K562 (cell line): ENCODE measurements at regions not wholly inside any gene's neighbourhood (a gene's known extent, or its start where the extent isn't known, plus 50 kb on each side); places are given as distances from the start of the nearest gene placed in this dataset.

Experiments
- ATAC-seq: fragments of 200-7000 bp; cut with Tn5 transposase; 3 replicates; pipeline ENCODE4 v1.9.1; 2020; ENCODE audit warnings: moderate library complexity
- BruUV-seq: library from RNA; stranded (reverse); fragments of 400-500 nt; replicated peaks from 2 replicates; lab custom pipeline; 2021; lab: Mats Ljungman, UMichigan
- CTCF ChIA-PET: fragments of 300-600 bp; formaldehyde crosslinking; extraction: SDS; loops from one replicate; lab custom pipeline; 2021; ENCODE audit warnings: low intra/inter-chr PET ratio; lab: Yijun Ruan, JAX
- POLR2A ChIA-PET: fragments of 300-600, 350-650 bp; sonication (Branson Sonifier 250); formaldehyde crosslinking; extraction: SDS; loops from one replicate; lab custom pipeline; 2021; ENCODE audit warnings: antibody characterized with exemption, inconsistent platforms; lab: Yijun Ruan, JAX
- DNase-seq, 4 experiments: peaks; one replicate each; pipeline versions ENCODE4 v3.0.0 to v3.0.0-alpha.2; 2011 to 2018; ENCODE audit warnings: low spot score in 3 of 4, mixed read lengths in 3 of 4; ENCODE audit errors: extremely low read depth in 1 of 4
- FAIRE-seq: peaks from 2 replicates; lab custom pipeline; 2011; peaks lifted over from hg19 to GRCh38; lab: Jason Lieb, UNC
- H2AFZ ChIP-seq: 2 replicates; pipeline ENCODE4 v1.6.0; 2011; ENCODE audit warnings: low read depth, low read length, control low read depth, inconsistent platforms
- H3K27ac ChIP-seq: fragments of 200-600 bp; 3 replicates; pipeline ENCODE4 v1.8.0; 2011; ENCODE audit warnings: low read depth, mild to moderate bottlenecking, control low read depth, inconsistent platforms, low read length, moderate library complexity, mixed read lengths; ENCODE audit errors: extremely low read depth
- H3K27me3 ChIP-seq, 2 experiments: fragments of 300-600 bp in 1 of 2; 2 replicates in 1 of 2; 3 replicates in 1 of 2; pipeline versions ENCODE4 v1.6.0 to v1.8.0; 2011; ENCODE audit warnings: inconsistent platforms in 2 of 2, low read length in 2 of 2, mild to moderate bottlenecking in 1 of 2, mixed read lengths in 1 of 2, moderate library complexity in 1 of 2; ENCODE audit not compliant: control insufficient read depth in 2 of 2, insufficient read depth in 2 of 2
- H3K36me3 ChIP-seq: fragments of 300-600 bp; 3 replicates; pipeline ENCODE4 v1.8.0; 2011; ENCODE audit warnings: mild to moderate bottlenecking, low read length, inconsistent platforms; ENCODE audit not compliant: control insufficient read depth, insufficient read depth
- H3K4me1 ChIP-seq, 2 experiments: fragments of 200-600 bp in 1 of 2; replicated peaks in 1 of 2; 2 replicates in 1 of 2; 3 replicates in 1 of 2; pipeline versions ENCODE4 v1.5.1 to v1.8.0; 2011; ENCODE audit warnings: inconsistent platforms in 2 of 2, low read length in 2 of 2, mild to moderate bottlenecking in 1 of 2, mixed read lengths in 1 of 2, moderate library complexity in 1 of 2; ENCODE audit not compliant: control insufficient read depth in 2 of 2, insufficient read depth in 2 of 2
- H3K4me2 ChIP-seq: 2 replicates; pipeline ENCODE4 v1.6.1; 2011; ENCODE audit warnings: low read length, control low read depth, inconsistent platforms, mixed read lengths; ENCODE audit not compliant: insufficient read depth
- H3K4me3 ChIP-seq: fragments of 200-600 bp; sonication (generic), shearing (Covaris generic); 2 replicates; pipeline ENCODE4 v1.5.1; 2016; ENCODE audit warnings: control low read depth, inconsistent platforms
- H3K79me2 ChIP-seq: fragments of 200-600 bp; 3 replicates; pipeline ENCODE4 v1.8.0; 2011; ENCODE audit warnings: low read length, inconsistent platforms; ENCODE audit not compliant: control insufficient read depth, insufficient read depth
- H3K9ac ChIP-seq, 2 experiments: 2 replicates each; pipeline versions ENCODE4 v1.6.0 to v1.6.1; 2011; ENCODE audit warnings: low read depth in 2 of 2, low read length in 2 of 2, control low read depth in 1 of 2, inconsistent platforms in 1 of 2, mild to moderate bottlenecking in 1 of 2, mixed read lengths in 1 of 2; ENCODE audit not compliant: insufficient read depth in 1 of 2
- H3K9me1 ChIP-seq: one replicate; pipeline ENCODE4 v1.6.0; 2011; ENCODE audit warnings: inconsistent platforms, mild to moderate bottlenecking, low read length, moderate library complexity; ENCODE audit not compliant: control insufficient read depth, insufficient read depth
- H3K9me3 ChIP-seq: replicated peaks from 2 replicates; pipeline ENCODE4 v1.5.1; 2011; ENCODE audit warnings: low read depth, low read length, inconsistent platforms; ENCODE audit not compliant: control insufficient read depth, insufficient read depth
- H4K20me1 ChIP-seq: replicated peaks from 2 replicates; pipeline ENCODE4 v1.6.1; 2011; ENCODE audit warnings: low read length, inconsistent platforms, mixed read lengths; ENCODE audit not compliant: control insufficient read depth, insufficient read depth
- ATF4 ChIP-seq: fragments of 450-650 bp; formaldehyde crosslinking; IDR thresholded peaks from 2 replicates; pipeline ENCODE4 v1.4.0; 2022; ENCODE audit warnings: mild to moderate bottlenecking, moderate library complexity
- CREB3L1 ChIP-seq: fragments of 450-650 bp; IDR thresholded peaks from 2 replicates; pipeline ENCODE4 v1.6.1; 2014; ENCODE audit warnings: low read depth, mild to moderate bottlenecking, moderate library complexity, borderline replicate concordance
- HDAC2 ChIP-seq: fragments of 450-650 bp; IDR thresholded peaks from 2 replicates; pipeline ENCODE4 v1.6.1; 2016; ENCODE audit warnings: mild to moderate bottlenecking
- MTA1 ChIP-seq: fragments of 450-650 bp; IDR thresholded peaks from 2 replicates; pipeline ENCODE4 v1.6.1; 2017; ENCODE audit warnings: borderline replicate concordance
- NEUROD1 ChIP-seq: fragments of 150-350 bp; IDR thresholded peaks from 2 replicates; pipeline ENCODE4 v1.6.1; 2014; ENCODE audit warnings: borderline replicate concordance, low read length, low read depth; ENCODE audit not compliant: partially characterized antibody
- NR4A1 ChIP-seq, 2 experiments: fragments of 250-450 bp in 1 of 2; fragments of 450-650 bp in 1 of 2; sonication (Bioruptor Pico) in 1 of 2; IDR thresholded peaks; 2 replicates each; pipeline versions ENCODE4 v1.4.0 to v1.6.1; 2016 to 2020; ENCODE audit warnings: mild to moderate bottlenecking in 2 of 2, missing compliant biosample characterization in 1 of 2, missing genetic modification characterization in 1 of 2, moderate library complexity in 1 of 2
- POLR2G ChIP-seq: fragments of 200-400 bp; formaldehyde crosslinking; IDR thresholded peaks from 2 replicates; pipeline ENCODE4 v1.6.1; 2017; ENCODE audit warnings: low read depth, mild to moderate bottlenecking, antibody characterized with exemption, low read length, moderate library complexity
- REST ChIP-seq, 2 experiments: fragments of 450-650 bp; formaldehyde crosslinking in 1 of 2; IDR thresholded peaks; 2 replicates each; pipeline versions ENCODE4 v1.4.0 to v1.6.1; 2014 to 2020; ENCODE audit warnings: mild to moderate bottlenecking in 2 of 2, borderline replicate concordance in 1 of 2, low read depth in 1 of 2
- ZNF696 ChIP-seq: fragments of 250-450 bp; sonication (Bioruptor Pico); conservative IDR thresholded peaks from 2 replicates; pipeline ENCODE4 v1.4.0; 2020; ENCODE audit warnings: mild to moderate bottlenecking, moderate library complexity
- WGBS: fragments of 100-300 bp; shearing (Covaris generic); methylation state at CpG from one replicate; pipeline ENCODE4 v1.1.6; 2016; ENCODE audit warnings: low coverage, mixed read lengths; ENCODE audit not compliant: insufficient coverage; ENCODE audit errors: missing lambda C conversion rate; 5-methylcytosine and 5-hydroxymethylcytosine counted together
- in situ Hi-C: fragments of 300-500 bp; cut with MboI; formaldehyde crosslinking; loops from 4 replicates; pipeline ENCODE4 v1.15.0; 2018; ENCODE audit warnings: inconsistent platforms, mixed read lengths
- intact Hi-C: fragments of 100-400 bp; cut with micrococcal nuclease; formaldehyde crosslinking; loops from 2 replicates; pipeline ENCODE4 v1.14.2; 2022

- BruUV-seq: no TSS peak
- WGBS: 12% methylated on average over 3 of the region's 3 CpGs
- in situ Hi-C loops: loop anchor here (25.0 kb wide), 2 partner anchors 696 to 1171 kb away; no protein-coding TSS in a partner anchor
These were observed 330.5 kb downstream of the RAPGEF2 start for GRCh38 chr4:159433337-159433736.

More at GRCh38 chr4:159433337-159433736, 330.5 kb downstream of the RAPGEF2 start:
- ATAC-seq (no peak), FAIRE-seq (no peak), DNase-seq (no peak)
- ChIA-PET CTCF (no interaction called here), POLR2A (no interaction called here)
- Histone ChIP-seq H2AFZ (no peak overlapping the region), H3K27ac (no peak overlapping the region), H3K9ac (no peak overlapping the region), H3K79me2 (no peaks in the 10 kb centered on the region), H3K4me3 (no peak overlapping the region), H3K9me3 (no peaks in the 10 kb centered on the region), H3K27me3 (peaks cover 2 to 6% of the 10 kb centered on the region in 2 experiments; a peak in 2 of 5 replicates), H3K9me1 (no peaks in the 10 kb centered on the region), H3K36me3 (no peaks in the 10 kb centered on the region), H3K4me2 (no peak overlapping the region), H4K20me1 (no peaks in the 10 kb centered on the region), H3K4me1 (no peaks in the 10 kb centered on the region)
- TF ChIP-seq ATF4 (CRISPR knock-in tag) (no peak), NR4A1 (CRISPR knock-in tag; IDR thresholded peaks at IDR 0.05) (no peak), NR4A1 (tag; IDR thresholded peaks at IDR 0.05) (no peak), REST (IDR thresholded peaks at IDR 0.05; ENCODE audit: borderline replicate concordance) (no peak), REST (CRISPR knock-in tag; IDR thresholded peaks at IDR 0.05; ENCODE audit: low read depth) (no peak), ZNF696 (no peak), NEUROD1 (no peak), HDAC2 (no peak), MTA1 (no peak), CREB3L1 (no peak), POLR2G (no peak)
- intact Hi-C loops: no loop called here
